AG04449 (cell line): ENCODE measurements at regions not wholly inside any gene's neighbourhood (a gene's known extent, or its start where the extent isn't known, plus 50 kb on each side); places are given as distances from the start of the nearest gene placed in this dataset.

ENCODE experiments used
- CTCF ChIA-PET: fragments of 350-600 bp; formaldehyde crosslinking; extraction: SDS; loops from one replicate; lab custom pipeline; 2021; ENCODE audit warnings: antibody characterized with exemption; lab: Yijun Ruan, JAX
- POLR2A ChIA-PET: fragments of 400-600, 350-600 bp; formaldehyde crosslinking; extraction: SDS; loops from one replicate; lab custom pipeline; 2020; ENCODE audit warnings: antibody characterized with exemption, inconsistent platforms; lab: Yijun Ruan, JAX
- DNase-seq: peaks from one replicate; pipeline ENCODE4 v3.0.0-alpha.2; 2010; ENCODE audit warnings: low read depth, low spot score
- H3K4me3 ChIP-seq: 2 replicates; pipeline ENCODE4 v1.5.1; 2011; ENCODE audit warnings: low read depth, mild to moderate bottlenecking, control low read depth, low read length
- CTCF ChIP-seq: IDR thresholded peaks from one replicate; pipeline ENCODE4 v1.5.1; 2011; ENCODE audit warnings: mild to moderate bottlenecking, moderate library complexity, low read length, control low read depth, inconsistent platforms; ENCODE audit not compliant: insufficient read depth; ENCODE audit errors: missing control alignments

GRCh38 chr2:14047491-14047890 is 585.0 kb upstream of the LRATD1 start:
- no peak for TF ChIP-seq CTCF
- POLR2A ChIA-PET, result no interaction called here
- CTCF ChIA-PET, result no interaction called here
- no peak for DNase-seq
- no peak overlapping the region for H3K4me3 ChIP-seq

GRCh38 chr2:14051401-14051800 is 581.1 kb upstream of the LRATD1 start:
- POLR2A ChIA-PET, result no interaction called here
- no peak for DNase-seq
- no peak overlapping the region for H3K4me3 ChIP-seq
- CTCF ChIA-PET, result no interaction called here
- no peak for TF ChIP-seq CTCF

DNA sequence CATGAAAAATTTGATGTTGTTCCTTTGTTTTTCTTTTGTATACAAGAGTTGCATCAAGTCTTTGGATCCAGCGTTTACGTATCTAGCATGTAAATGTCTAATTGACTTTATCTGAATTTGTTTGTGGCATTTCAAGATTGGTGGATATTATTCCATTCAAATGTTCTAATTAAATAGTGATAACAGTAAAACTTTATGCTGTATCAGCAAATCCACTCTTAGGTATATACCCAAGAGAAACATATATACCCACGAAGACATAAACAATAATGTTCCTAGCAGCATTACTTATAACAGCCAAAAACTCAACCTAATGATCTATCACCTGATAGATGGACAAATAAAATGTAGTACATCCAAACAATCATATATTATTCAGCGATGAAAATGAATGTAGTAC is 579.4 kb upstream of the LRATD1 start:
- no peak for DNase-seq
- TF ChIP-seq CTCF, result no peak
- ChIA-PET CTCF (no interaction called here), POLR2A (no interaction called here)
- H3K4me3 ChIP-seq, result no peak overlapping the region

GRCh38 chr2:14064346-14064745 is 568.2 kb upstream of the LRATD1 start:
- no peak overlapping the region for H3K4me3 ChIP-seq
- no peak for DNase-seq
- POLR2A ChIA-PET, result no interaction called here
- TF ChIP-seq CTCF, result no peak
- CTCF ChIA-PET, result no interaction called here

- no peak overlapping the region for H3K4me3 ChIP-seq
- TF ChIP-seq CTCF, result no peak
- ChIA-PET POLR2A (no interaction called here), CTCF (no interaction called here)
- DNase-seq, result no peak
Observed at GRCh38 chr2:14072338-14072737, 560.2 kb upstream of the LRATD1 start.

DNA sequence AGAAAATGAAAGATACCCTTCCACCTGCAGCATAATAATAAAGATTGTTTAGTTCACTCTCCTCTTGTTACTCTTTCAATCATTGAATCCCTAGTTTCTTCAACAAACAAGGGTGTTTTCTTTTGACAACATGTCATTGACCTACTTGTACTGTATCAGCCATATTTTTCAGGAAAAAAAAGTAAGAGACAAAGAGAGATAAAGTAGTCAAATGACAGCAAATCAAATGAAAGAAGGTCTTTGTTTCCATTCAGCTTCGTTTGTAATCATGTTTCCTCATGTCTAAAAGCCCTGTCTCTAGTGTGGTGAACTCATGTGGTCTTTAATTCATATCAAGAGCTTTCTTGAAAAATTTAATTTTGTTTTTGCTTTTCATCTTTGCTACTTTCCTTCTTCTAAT is 557.8 kb upstream of the LRATD1 start:
- no peak overlapping the region for H3K4me3 ChIP-seq
- ChIA-PET POLR2A (no interaction called here), CTCF (no interaction called here)
- no peak for DNase-seq
- no peak for TF ChIP-seq CTCF

- H3K4me3 ChIP-seq, result no peak overlapping the region
- CTCF ChIA-PET, result no interaction called here
- no peak for DNase-seq
- TF ChIP-seq CTCF, result no peak
- POLR2A ChIA-PET, result no interaction called here
Observed at GRCh38 chr2:14079576-14079975, 552.9 kb upstream of the LRATD1 start.
